Neuronal stem cell (in vitro differentiated cells): ENCODE measurements at regions not wholly inside any gene's neighbourhood (a gene's known extent, or its start where the extent isn't known, plus 50 kb on each side); places are given as distances from the start of the nearest gene placed in this dataset.

Source experiments
- DNase-seq: peaks from one replicate; pipeline ENCODE4 v3.0.0-alpha.2; 2013; ENCODE audit warnings: low spot score
- H2AFZ ChIP-seq: one replicate; pipeline ENCODE4 v1.6.1; 2013; ENCODE audit warnings: mild to moderate bottlenecking, low read length, inconsistent platforms
- H2AK5ac ChIP-seq: 2 replicates; pipeline ENCODE4 v1.6.1; 2013; ENCODE audit warnings: low read depth, mild to moderate bottlenecking, inconsistent platforms, low read length, moderate library complexity, mixed read lengths
- H2BK120ac ChIP-seq: 2 replicates; pipeline ENCODE4 v1.6.1; 2013; ENCODE audit warnings: low read depth, mild to moderate bottlenecking, inconsistent platforms, low read length, moderate library complexity, mixed read lengths
- H2BK12ac ChIP-seq: one replicate; pipeline ENCODE4 v1.6.1; 2013; ENCODE audit warnings: low read length, inconsistent platforms
- H2BK15ac ChIP-seq: 2 replicates; pipeline ENCODE4 v1.6.1; 2013; ENCODE audit warnings: mild to moderate bottlenecking, low read length, inconsistent platforms, mixed read lengths
- H2BK5ac ChIP-seq: one replicate; pipeline ENCODE4 v1.6.1; 2013; ENCODE audit warnings: inconsistent platforms, mild to moderate bottlenecking, low read length, moderate library complexity
- H3K14ac ChIP-seq: one replicate; pipeline ENCODE4 v1.6.1; 2013; ENCODE audit warnings: low read length, inconsistent platforms
- H3K18ac ChIP-seq: 2 replicates; pipeline ENCODE4 v1.6.1; 2013; ENCODE audit warnings: low read length, inconsistent platforms
- H3K23ac ChIP-seq: 2 replicates; pipeline ENCODE4 v1.6.1; 2013; ENCODE audit warnings: low read depth, mild to moderate bottlenecking, mixed read lengths, low read length, inconsistent platforms; ENCODE audit not compliant: poor library complexity
- H3K27ac ChIP-seq: replicated peaks from 3 replicates; pipeline ENCODE4 v1.5.1; 2013; ENCODE audit warnings: low read length, inconsistent platforms
- H3K27me3 ChIP-seq, 3 experiments: 2 replicates each; pipeline ENCODE4 v1.6.1; 2013; ENCODE audit warnings: low read length in 3 of 3, mild to moderate bottlenecking in 2 of 3, inconsistent platforms in 1 of 3, low read depth in 1 of 3, mixed read lengths in 1 of 3, moderate library complexity in 1 of 3; ENCODE audit not compliant: control insufficient read depth in 3 of 3, insufficient read depth in 3 of 3
- H3K36me3 ChIP-seq, 2 donors: replicated peaks in 1 of 2; 2 replicates each; pipeline ENCODE4 v1.6.1; 2013; ENCODE audit warnings: low read length in 2 of 2; ENCODE audit not compliant: control insufficient read depth in 2 of 2, insufficient read depth in 2 of 2
- H3K4ac ChIP-seq: 2 replicates; pipeline ENCODE4 v1.6.1; 2013; ENCODE audit warnings: inconsistent platforms, mild to moderate bottlenecking, low read length, moderate library complexity
- H3K4me1 ChIP-seq, 2 donors: 1 replicate in 1 of 2; 2 replicates in 1 of 2; pipeline ENCODE4 v1.6.1; 2013; ENCODE audit warnings: low read length in 2 of 2, low read depth in 1 of 2; ENCODE audit not compliant: control insufficient read depth in 2 of 2, insufficient read depth in 1 of 2
- H3K4me2 ChIP-seq: one replicate; pipeline ENCODE4 v1.6.1; 2013; ENCODE audit warnings: mild to moderate bottlenecking, low read length, inconsistent platforms; ENCODE audit not compliant: insufficient read depth, poor library complexity, severe bottlenecking
- H3K4me3 ChIP-seq, 2 donors: 2 replicates each; pipeline ENCODE4 v1.5.1; 2013; ENCODE audit warnings: low read length in 2 of 2, mild to moderate bottlenecking in 2 of 2, inconsistent platforms in 1 of 2, moderate library complexity in 1 of 2
- H3K79me1 ChIP-seq: one replicate; pipeline ENCODE4 v1.6.1; 2013; ENCODE audit warnings: low read depth, mild to moderate bottlenecking, inconsistent platforms, low read length, moderate library complexity
- H3K9ac ChIP-seq: one replicate; pipeline ENCODE4 v1.6.1; 2013; ENCODE audit warnings: mild to moderate bottlenecking, low read depth, low read length, inconsistent platforms; ENCODE audit not compliant: poor library complexity
- H3K9me3 ChIP-seq, 2 donors: replicated peaks in 1 of 2; 2 replicates each; pipeline versions ENCODE3 to v1.6.1; 2013; ENCODE audit warnings: low read length in 2 of 2, mild to moderate bottlenecking in 2 of 2, inconsistent platforms in 1 of 2, low read depth in 1 of 2, mixed read lengths in 1 of 2, moderate library complexity in 1 of 2; ENCODE audit not compliant: control insufficient read depth in 2 of 2, insufficient read depth in 1 of 2
- H4K8ac ChIP-seq: one replicate; pipeline ENCODE4 v1.6.1; 2013; ENCODE audit warnings: low read depth, mild to moderate bottlenecking, inconsistent platforms, low read length, moderate library complexity
- H4K91ac ChIP-seq: one replicate; pipeline ENCODE4 v1.6.1; 2013; ENCODE audit warnings: low read length, low read depth, mild to moderate bottlenecking, inconsistent platforms; ENCODE audit not compliant: poor library complexity
- WGBS, 2 donors: extraction: QIAGEN DNeasy Blood & Tissue Kit; methylation state at CpG; one replicate each; pipeline ENCODE4 v1.1.7; 2013; ENCODE audit warnings: missing lambda C conversion rate in 2 of 2, mixed read lengths in 1 of 2; ENCODE audit not compliant: insufficient read length in 2 of 2, insufficient replicate concordance in 1 of 2; ENCODE audit errors: extremely low coverage in 2 of 2; 5-methylcytosine and 5-hydroxymethylcytosine counted together

- Histone ChIP-seq H3K14ac (no peak overlapping the region), H2AK5ac (no peak overlapping the region), H4K8ac (no peak overlapping the region), H3K4me3 (no peak overlapping the region), H3K18ac (no peak overlapping the region), H3K23ac (no peak overlapping the region), H3K79me1 (no peaks in the 10 kb centered on the region), H2AFZ (no peak overlapping the region), H2BK120ac (no peak overlapping the region), H3K4ac (no peak overlapping the region), H2BK12ac (no peak overlapping the region), H3K4me2 (no peak overlapping the region), H3K9ac (no peak overlapping the region), H3K27me3 (no peaks in the 10 kb centered on the region), H2BK15ac (no peak overlapping the region), H2BK5ac (no peak overlapping the region), H4K91ac (no peak overlapping the region), H3K4me1 (peaks cover 0 to 5% of the 10 kb centered on the region in 2 donors), H3K36me3 (no peaks in the 10 kb centered on the region), H3K27ac (no peak overlapping the region), H3K9me3 (no peaks in the 10 kb centered on the region)
- WGBS, 2 donors = no CpG with 5 or more reads among the region's 4 CpGs
- no peak for DNase-seq
Measured at GRCh38 chr10:4190876-4191275, 405.9 kb upstream of the KLF6 start.

- DNase-seq = no peak
- Histone ChIP-seq H4K91ac (no peak overlapping the region), H2BK5ac (no peak overlapping the region), H3K4me1 (peaks cover 0 to 7% of the 10 kb centered on the region in 2 donors), H3K4me2 (no peak overlapping the region), H2AK5ac (no peak overlapping the region), H2BK15ac (no peak overlapping the region), H3K18ac (no peak overlapping the region), H4K8ac (no peak overlapping the region), H2BK12ac (no peak overlapping the region), H3K36me3 (no peaks in the 10 kb centered on the region), H3K9ac (no peak overlapping the region), H3K4ac (no peak overlapping the region), H2AFZ (no peak overlapping the region), H3K14ac (no peak overlapping the region), H3K79me1 (no peaks in the 10 kb centered on the region), H3K27ac (no peak overlapping the region), H3K27me3 (no peaks in the 10 kb centered on the region), H3K4me3 (no peak overlapping the region), H2BK120ac (no peak overlapping the region), H3K23ac (no peak overlapping the region), H3K9me3 (no peaks in the 10 kb centered on the region)
- no CpG with 5 or more reads among the region's 5 CpGs for WGBS, 2 donors
Measured at GRCh38 chr10:4189281-4189680, 404.3 kb upstream of the KLF6 start.

GRCh38 chr10:4188406-4188805, 403.4 kb upstream of the KLF6 start:
- Histone ChIP-seq H3K4me2 (no peak overlapping the region), H3K4me1 (peaks cover 0 to 7% of the 10 kb centered on the region in 2 donors), H3K9me3 (no peaks in the 10 kb centered on the region), H2AFZ (no peak overlapping the region), H3K14ac (no peak overlapping the region), H3K27ac (no peak overlapping the region), H3K27me3 (no peaks in the 10 kb centered on the region), H4K91ac (no peak overlapping the region), H4K8ac (no peak overlapping the region), H2AK5ac (no peak overlapping the region), H3K36me3 (no peaks in the 10 kb centered on the region), H3K4me3 (no peak overlapping the region), H3K18ac (peak overlapping the region; percentile 21), H3K9ac (no peak overlapping the region), H3K79me1 (no peaks in the 10 kb centered on the region), H2BK5ac (no peak overlapping the region), H2BK12ac (no peak overlapping the region), H3K4ac (no peak overlapping the region), H2BK120ac (no peak overlapping the region), H3K23ac (no peak overlapping the region), H2BK15ac (no peak overlapping the region)
- no CpG with 5 or more reads among the region's 15 CpGs for WGBS, 2 donors
- no peak for DNase-seq

- no peak overlapping the region for H3K18ac ChIP-seq
- H4K91ac ChIP-seq = no peak overlapping the region
- H2BK15ac ChIP-seq = no peak overlapping the region
- no peak overlapping the region for H2AK5ac ChIP-seq
- H2BK120ac ChIP-seq = no peak overlapping the region
- H2AFZ ChIP-seq = no peak overlapping the region
- no peak overlapping the region for H3K9ac ChIP-seq
- H3K4me1 ChIP-seq = peaks cover 0 to 7% of the 10 kb centered on the region in 2 donors
- H3K14ac ChIP-seq = no peak overlapping the region
- no peak overlapping the region for H3K23ac ChIP-seq
- H2BK12ac ChIP-seq = no peak overlapping the region
- no peaks in the 10 kb centered on the region for H3K27me3 ChIP-seq
- H3K79me1 ChIP-seq = no peaks in the 10 kb centered on the region
- no peaks in the 10 kb centered on the region for H3K9me3 ChIP-seq
- DNase-seq = no peak
- WGBS, 2 donors = no CpG with 5 or more reads among the region's 12 CpGs
- H3K27ac ChIP-seq = no peak overlapping the region
- no peak overlapping the region for H3K4ac ChIP-seq
- H3K4me3 ChIP-seq = no peak overlapping the region
- no peaks in the 10 kb centered on the region for H3K36me3 ChIP-seq
- H4K8ac ChIP-seq = no peak overlapping the region
- no peak overlapping the region for H2BK5ac ChIP-seq
- no peak overlapping the region for H3K4me2 ChIP-seq
Measured at GRCh38 chr10:4186849-4187540, 402.0 kb upstream of the KLF6 start.
